Stimulated activated CD4-positive, alpha-beta T cell treated with anti-CD3 and anti-CD28 coated beads, Interleukin-1b, Interleukin-23, amount 100 ng/mL, for 24 hours (primary cell): ENCODE measurements at regions not wholly inside any gene's neighbourhood (a gene's known extent, or its start where the extent isn't known, plus 50 kb on each side); places are given as distances from the start of the nearest gene placed in this dataset.

ENCODE experiments used
- DNase-seq, 4 experiments: peaks; one replicate each; pipeline ENCODE4 v3.0.0-alpha.2; 2020; ENCODE audit warnings: low read depth in 4 of 4, low spot score in 1 of 4

GRCh38 chr1:193774536-193775323, 588.3 kb upstream of the B3GALT2 start:
- no peak for DNase-seq

- no peak for DNase-seq
These were observed 585.2 kb upstream of the B3GALT2 start for GRCh38 chr1:193771596-193771995.

GRCh38 chr1:193769651-193770050, 583.2 kb upstream of the B3GALT2 start:
- DNase-seq: no peak

- no peak for DNase-seq
These were observed 581.5 kb upstream of the B3GALT2 start for GRCh38 chr1:193767886-193768285.

- no peak for DNase-seq
These were observed 579.9 kb upstream of the B3GALT2 start for GRCh38 chr1:193766329-193766728.

GRCh38 chr1:193763266-193763665, 576.9 kb upstream of the B3GALT2 start:
- DNase-seq: no peak

- DNase-seq: no peak
These were observed 575.8 kb upstream of the B3GALT2 start for GRCh38 chr1:193762236-193762635.

GRCh38 chr1:193755441-193755840, 569.0 kb upstream of the B3GALT2 start:
- DNase-seq: no peak

- no peak for DNase-seq
These were observed 568.5 kb upstream of the B3GALT2 start for GRCh38 chr1:193754732-193755427.

GRCh38 chr1:193754151-193754550, 567.7 kb upstream of the B3GALT2 start:
- no peak for DNase-seq

GRCh38 chr1:193753038-193753756, 566.8 kb upstream of the B3GALT2 start:
- no peak for DNase-seq

GRCh38 chr1:193749868-193750267, 563.5 kb upstream of the B3GALT2 start:
- DNase-seq: no peak

- DNase-seq: no peak
These were observed 561.2 kb upstream of the B3GALT2 start for GRCh38 chr1:193747579-193747978.

GRCh38 chr1:193741228-193741627, 554.8 kb upstream of the B3GALT2 start:
- no peak for DNase-seq

GRCh38 chr1:193740762-193741161, 554.3 kb upstream of the B3GALT2 start:
- no peak for DNase-seq

GRCh38 chr1:193736507-193736906, 550.1 kb upstream of the B3GALT2 start:
- no peak for DNase-seq

GRCh38 chr1:193733674-193734073, 547.3 kb upstream of the B3GALT2 start:
- DNase-seq: no peak

- DNase-seq: no peak
These were observed 543.6 kb upstream of the B3GALT2 start for GRCh38 chr1:193730017-193730416.

GRCh38 chr1:193729429-193729828, 543.0 kb upstream of the B3GALT2 start:
- DNase-seq: no peak

GRCh38 chr1:193727850-193728249, 541.4 kb upstream of the B3GALT2 start:
- DNase-seq: no peak

- DNase-seq: no peak
These were observed 540.3 kb upstream of the B3GALT2 start for GRCh38 chr1:193726722-193727121.

GRCh38 chr1:193712392-193712791, 526.0 kb upstream of the B3GALT2 start:
- DNase-seq: no peak
